ENCODE measurements at regions not wholly inside any gene's neighbourhood (a gene's known extent, or its start where the extent isn't known, plus 50 kb on each side); places are given as distances from the start of the nearest gene placed in this dataset.

GRCh38 chr17:77476006-77476405, 335.2 kb downstream of the SEC14L1 start:
- Histone ChIP-seq H3K27ac (peak overlapping the region; percentile 69 to 87 (median 81)), H3K36me3 (no peaks in the 10 kb centered on the region), H3K9me3 (no peaks in the 10 kb centered on the region), H3K4me1 (peaks cover 77 to 99% (median 87%) of the 10 kb centered on the region in 4 donors), H3K4me3 (no peak overlapping the region), H3K27me3 (no peaks in the 10 kb centered on the region)
- 92% methylated on average over 7 of the region's 7 CpGs; no CpG with 5 or more reads in 1 of the 2 donors for whole genome bisulfite sequencing, 2 donors (ENCODE audit: low coverage in 1 of 2)
- intact Hi-C loops (cut with DNase I; ENCODE audit: low total_unique reads): loop anchor here (5.0 kb wide), 2 partner anchors 104 to 154 kb away; no protein-coding TSS in a partner anchor
- TF ChIP-seq CTCF (IDR thresholded peaks at IDR 0.05) (no peak), POLR2AphosphoS5 (IDR thresholded peaks at IDR 0.05) (no peak), EP300 (IDR thresholded peaks at IDR 0.05; ENCODE audit: low read depth) (no peak), POLR2A (IDR thresholded peaks at IDR 0.05) (no peak)
- in situ Hi-C loops (cut with MboI; ENCODE audit: low pct_ligation_motif_present in 1 of 4, low pct_unique_long_range_greater_than_20kb in 1 of 4, low sequenced_read_pairs in 3 of 4): loop anchor here in 1 of 4 donors (25.0 kb wide), 1 partner anchor 139 kb away; no protein-coding TSS in a partner anchor
- DNase-seq: no peak

GRCh38 chr17:77476498-77476897, 335.7 kb downstream of the SEC14L1 start:
- peak overlapping the region; percentile 69 to 87 (median 81) for H3K27ac ChIP-seq
- no peak for DNase-seq
- WGBS, 2 donors (ENCODE audit: low coverage in 1 of 2): 97% methylated on average over 8 of the region's 8 CpGs; no CpG with 5 or more reads in 1 of the 2 donors
- H3K4me3 ChIP-seq: no peak overlapping the region
- H3K36me3 ChIP-seq: no peaks in the 10 kb centered on the region
- no peaks in the 10 kb centered on the region for H3K9me3 ChIP-seq
- peaks cover 72 to 97% (median 83%) of the 10 kb centered on the region in 4 donors for H3K4me1 ChIP-seq
- no peak for TF ChIP-seq POLR2AphosphoS5 (IDR thresholded peaks at IDR 0.05)
- TF ChIP-seq POLR2A (IDR thresholded peaks at IDR 0.05): no peak
- TF ChIP-seq CTCF (IDR thresholded peaks at IDR 0.05): no peak
- TF ChIP-seq EP300 (IDR thresholded peaks at IDR 0.05; ENCODE audit: low read depth): no peak
- intact Hi-C loops (cut with DNase I; ENCODE audit: low total_unique reads): loop anchor here (5.0 kb wide), 2 partner anchors 104 to 154 kb away; no protein-coding TSS in a partner anchor
- H3K27me3 ChIP-seq: no peaks in the 10 kb centered on the region
- in situ Hi-C loops (cut with MboI; ENCODE audit: low pct_ligation_motif_present in 1 of 4, low pct_unique_long_range_greater_than_20kb in 1 of 4, low sequenced_read_pairs in 3 of 4): loop anchor here in 1 of 4 donors (25.0 kb wide), 1 partner anchor 139 kb away; no protein-coding TSS in a partner anchor

GRCh38 chr17:77476931-77477805, 336.4 kb downstream of the SEC14L1 start:
- in situ Hi-C loops (cut with MboI; ENCODE audit: low pct_ligation_motif_present in 1 of 4, low pct_unique_long_range_greater_than_20kb in 1 of 4, low sequenced_read_pairs in 3 of 4): loop anchor here in 1 of 4 donors (25.0 kb wide), 1 partner anchor 140 kb away; no protein-coding TSS in a partner anchor
- WGBS, 2 donors (ENCODE audit: low coverage in 1 of 2): 53 to 57% methylated on average over 9 to 20 of the region's 22 CpGs
- Histone ChIP-seq H3K27ac (peak overlapping the region; percentile 69 to 87 (median 81)), H3K36me3 (peaks cover 0 to 2% (median under 1%) of the 10 kb centered on the region in 4 donors), H3K4me3 (no peak overlapping the region), H3K27me3 (no peaks in the 10 kb centered on the region), H3K4me1 (peaks cover 65 to 92% (median 76%) of the 10 kb centered on the region in 4 donors), H3K9me3 (no peaks in the 10 kb centered on the region)
- peak in 1 of 5 experiments; percentile 12 for TF ChIP-seq CTCF (IDR thresholded peaks at IDR 0.05)
- peak; percentile 5 for TF ChIP-seq EP300 (IDR thresholded peaks at IDR 0.05; ENCODE audit: low read depth)
- no peak for TF ChIP-seq POLR2A (IDR thresholded peaks at IDR 0.05)
- TF ChIP-seq POLR2AphosphoS5 (IDR thresholded peaks at IDR 0.05): peak; percentile 32 to 63 (median 53)
- intact Hi-C loops (cut with DNase I; ENCODE audit: low total_unique reads): loop anchor here (5.0 kb wide), 2 partner anchors 105 to 155 kb away; no protein-coding TSS in a partner anchor
- peak; percentile 65 for DNase-seq

- Histone ChIP-seq H3K27me3 (no peaks in the 10 kb centered on the region), H3K36me3 (peaks cover 0 to 13% (median 6%) of the 10 kb centered on the region in 4 donors), H3K9me3 (no peaks in the 10 kb centered on the region), H3K4me3 (no peak overlapping the region), H3K27ac (peak overlapping the region; percentile 69 to 87 (median 81)), H3K4me1 (peaks cover 54 to 80% (median 66%) of the 10 kb centered on the region in 4 donors)
- in situ Hi-C loops (cut with MboI; ENCODE audit: low pct_ligation_motif_present in 1 of 4, low pct_unique_long_range_greater_than_20kb in 1 of 4, low sequenced_read_pairs in 3 of 4): loop anchor here in 1 of 4 donors (25.0 kb wide), 1 partner anchor 141 kb away; no protein-coding TSS in a partner anchor
- no peak for DNase-seq
- WGBS, 2 donors (ENCODE audit: low coverage in 1 of 2): 86 to 90% methylated on average over 2 to 16 of the region's 16 CpGs
- intact Hi-C loops (cut with DNase I; ENCODE audit: low total_unique reads): loop anchor here (5.0 kb wide), 2 partner anchors 106 to 156 kb away; no protein-coding TSS in a partner anchor
- TF ChIP-seq POLR2AphosphoS5 (IDR thresholded peaks at IDR 0.05) (no peak), CTCF (IDR thresholded peaks at IDR 0.05) (no peak), POLR2A (IDR thresholded peaks at IDR 0.05) (no peak), EP300 (IDR thresholded peaks at IDR 0.05; ENCODE audit: low read depth) (no peak)
Observed at GRCh38 chr17:77478281-77478680, 337.5 kb downstream of the SEC14L1 start.

Measured in transverse colon (tissue), 4 donors.